Thoracic aorta (tissue), 2 donors: ENCODE measurements at regions not wholly inside any gene's neighbourhood (a gene's known extent, or its start where the extent isn't known, plus 50 kb on each side); places are given as distances from the start of the nearest gene placed in this dataset.
"Not testable (repeated sequence)": the region's sequence is repeated elsewhere in the genome, so short reads cannot be mapped to it uniquely, and the experiment has no call there.

Experiments used
- ATAC-seq: fragments of 150-250 bp; one replicate; pipeline ENCODE4 v1.8.0; 2017; ENCODE audit warnings: low read depth; ENCODE audit not compliant: insufficient number of reproducible peaks, low FRiP score
- DNase-seq: peaks from one replicate; pipeline ENCODE4 v3.0.0-alpha.2; 2020; ENCODE audit warnings: low spot score
- H3K27ac ChIP-seq, 2 donors: fragments of 200-600 bp; sonication (generic); 1 replicate in 1 of 2; 2 replicates in 1 of 2; pipeline ENCODE4 v1.5.1; 2016; ENCODE audit warnings: mild to moderate bottlenecking in 2 of 2, moderate library complexity in 2 of 2
- H3K27me3 ChIP-seq: fragments of 200-600 bp; sonication (generic); replicated peaks from 2 replicates; pipeline ENCODE4 v1.6.0; 2016; ENCODE audit warnings: mild to moderate bottlenecking; ENCODE audit not compliant: insufficient read depth
- H3K36me3 ChIP-seq: fragments of 200-600 bp; sonication (generic); one replicate; pipeline ENCODE4 v1.5.1; 2016
- H3K4me1 ChIP-seq, 2 donors: fragments of 200-600 bp; sonication (generic); 1 replicate in 1 of 2; 2 replicates in 1 of 2; pipeline versions ENCODE4 v1.5.1 to v1.6.0; 2016; ENCODE audit warnings: low read depth in 2 of 2, mild to moderate bottlenecking in 1 of 2; ENCODE audit not compliant: control insufficient read depth in 1 of 2
- H3K4me3 ChIP-seq: fragments of 200-600 bp; sonication (generic); 2 replicates; pipeline ENCODE4 v1.5.1; 2016; ENCODE audit warnings: mild to moderate bottlenecking
- H3K9me3 ChIP-seq: fragments of 200-600 bp; sonication (generic); 2 replicates; pipeline ENCODE4 v1.5.1; 2016
- CTCF ChIP-seq: fragments of 200-600 bp; sonication (generic); IDR thresholded peaks from one replicate; pipeline ENCODE4 v1.5.1; 2019; ENCODE audit warnings: antibody characterized with exemption

- Histone ChIP-seq H3K27ac (no peak overlapping the region), H3K36me3 (no peaks in the 10 kb centered on the region), H3K4me1 (no peaks in the 10 kb centered on the region), H3K27me3 (no peaks in the 10 kb centered on the region), H3K4me3 (no peak overlapping the region), H3K9me3 (no peaks in the 10 kb centered on the region)
- TF ChIP-seq CTCF, result no peak
- no peak for DNase-seq
- ATAC-seq, result no peak
Observed at GRCh38 chr2:220593526-220593925, 966.1 kb downstream of the SLC4A3 start.

- no peak for DNase-seq
- no peaks in the 10 kb centered on the region for H3K27me3 ChIP-seq
- peaks cover 3% of the 10 kb centered on the region for H3K9me3 ChIP-seq
- no peak for ATAC-seq
- H3K4me3 ChIP-seq, result no peak overlapping the region
- no peak overlapping the region for H3K27ac ChIP-seq
- TF ChIP-seq CTCF, result no peak
- no peaks in the 10 kb centered on the region for H3K4me1 ChIP-seq
- no peaks in the 10 kb centered on the region for H3K36me3 ChIP-seq
Observed at GRCh38 chr2:220601674-220602073, 970.4 kb downstream of the EPHA4 start.

- not testable (repeated sequence) for H3K27me3 ChIP-seq, H3K4me3 ChIP-seq, H3K4me1 ChIP-seq, H3K27ac ChIP-seq, H3K36me3 ChIP-seq, DNase-seq, ATAC-seq, H3K9me3 ChIP-seq
Observed at GRCh38 chr2:220613004-220613403, 959.1 kb downstream of the EPHA4 start.

- Histone ChIP-seq H3K27me3 (no peaks in the 10 kb centered on the region), H3K36me3 (no peaks in the 10 kb centered on the region), H3K9me3 (no peaks in the 10 kb centered on the region), H3K4me1 (no peaks in the 10 kb centered on the region), H3K27ac (no peak overlapping the region), H3K4me3 (no peak overlapping the region)
- ATAC-seq (no peak), DNase-seq (no peak)
- TF ChIP-seq CTCF, result no peak
Observed at GRCh38 chr2:220614064-220614463, 958.0 kb downstream of the EPHA4 start.

GRCh38 chr2:220619525-220620220 is 952.4 kb downstream of the EPHA4 start:
- Histone ChIP-seq H3K27me3 (no peaks in the 10 kb centered on the region), H3K27ac (no peak overlapping the region), H3K4me1 (no peaks in the 10 kb centered on the region), H3K4me3 (no peak overlapping the region), H3K36me3 (no peaks in the 10 kb centered on the region), H3K9me3 (no peaks in the 10 kb centered on the region)
- DNase-seq, result no peak
- ATAC-seq, result no peak
- TF ChIP-seq CTCF, result no peak

- no peak overlapping the region for H3K27ac ChIP-seq
- no peaks in the 10 kb centered on the region for H3K27me3 ChIP-seq
- no peaks in the 10 kb centered on the region for H3K4me1 ChIP-seq
- DNase-seq, result no peak
- no peak for ATAC-seq
- no peaks in the 10 kb centered on the region for H3K9me3 ChIP-seq
- TF ChIP-seq CTCF, result no peak
- no peaks in the 10 kb centered on the region for H3K36me3 ChIP-seq
- H3K4me3 ChIP-seq, result no peak overlapping the region
Observed at GRCh38 chr2:220626603-220627002, 945.5 kb downstream of the EPHA4 start.
